ENCODE measurements at regions not wholly inside any gene's neighbourhood (a gene's known extent, or its start where the extent isn't known, plus 50 kb on each side); places are given as distances from the start of the nearest gene placed in this dataset.

DNA sequence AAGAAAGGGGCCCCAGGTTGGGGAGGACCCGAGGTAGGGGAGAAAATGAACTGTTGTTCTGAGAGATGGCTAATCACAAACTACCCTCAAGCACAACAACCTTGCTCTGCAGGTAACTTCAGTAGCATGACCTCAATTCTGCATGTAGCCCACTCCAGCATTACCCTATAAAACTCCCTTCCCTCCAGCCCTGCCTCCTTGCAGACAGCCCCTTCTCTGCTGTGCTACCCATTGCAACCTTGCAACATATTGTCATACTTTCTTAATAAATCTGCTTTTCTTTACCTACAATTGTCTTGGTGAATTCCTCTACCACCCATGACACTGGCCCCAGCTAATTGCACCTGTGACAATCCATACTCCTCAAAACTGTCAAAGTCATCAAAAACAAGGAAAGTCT, 428.9 kb downstream of the MATN1 start:
- Histone ChIP-seq H3K4me3 (ENCODE audit: low read length in 2 of 2) (no peak overlapping the region), H3K9me3 (ENCODE audit: control insufficient read depth in 2 of 2, insufficient read depth in 1 of 2, low read length in 1 of 2) (no peaks in the 10 kb centered on the region), H3K4me1 (ENCODE audit: control insufficient read depth in 2 of 2, insufficient read depth in 2 of 2, low read length in 2 of 2) (no peaks in the 10 kb centered on the region), H3K27me3 (ENCODE audit: control insufficient read depth in 2 of 2, insufficient read depth in 1 of 2, low read length in 1 of 2) (no peaks in the 10 kb centered on the region), H3K36me3 (ENCODE audit: control insufficient read depth in 2 of 2, insufficient read depth in 2 of 2, low read length in 1 of 2) (no peaks in the 10 kb centered on the region), H3K27ac (ENCODE audit: low read depth in 1 of 2, low read length in 1 of 2) (no peak overlapping the region)
- DNase-seq (ENCODE audit: low read depth in 6 of 9, low spot score in 9 of 9) = no peak
- 80% methylated on average over 1 of the region's 1 CpG for WGBS

DNA sequence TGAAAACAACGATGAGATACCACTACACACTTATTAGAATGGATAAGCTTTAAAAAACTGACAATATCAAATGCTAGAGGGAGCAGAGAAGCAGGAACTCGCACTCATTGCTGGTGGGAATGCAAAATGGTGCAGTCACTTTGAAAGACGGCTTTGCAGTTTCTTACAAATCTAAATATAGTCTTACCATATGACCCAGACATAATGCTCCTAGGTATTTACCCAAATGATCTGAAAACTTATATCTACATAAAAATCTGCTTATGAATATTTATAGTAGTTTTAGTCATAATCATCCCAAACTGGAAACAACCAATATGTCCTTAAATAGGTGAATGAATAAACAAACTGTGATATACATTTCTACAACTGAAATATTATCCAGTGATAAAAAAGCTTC, 430.9 kb downstream of the MATN1 start:
- no peak overlapping the region for H3K27ac ChIP-seq (ENCODE audit: low read depth in 1 of 2, low read length in 1 of 2)
- no peaks in the 10 kb centered on the region for H3K36me3 ChIP-seq (ENCODE audit: control insufficient read depth in 2 of 2, insufficient read depth in 2 of 2, low read length in 1 of 2)
- WGBS = 85% methylated on average over 3 of the region's 3 CpGs
- H3K4me3 ChIP-seq (ENCODE audit: low read length in 2 of 2) = no peak overlapping the region
- DNase-seq (ENCODE audit: low read depth in 6 of 9, low spot score in 9 of 9) = no peak
- H3K9me3 ChIP-seq (ENCODE audit: control insufficient read depth in 2 of 2, insufficient read depth in 1 of 2, low read length in 1 of 2) = no peaks in the 10 kb centered on the region
- no peaks in the 10 kb centered on the region for H3K4me1 ChIP-seq (ENCODE audit: control insufficient read depth in 2 of 2, insufficient read depth in 2 of 2, low read length in 2 of 2)
- H3K27me3 ChIP-seq (ENCODE audit: control insufficient read depth in 2 of 2, insufficient read depth in 1 of 2, low read length in 1 of 2) = no peaks in the 10 kb centered on the region

DNA sequence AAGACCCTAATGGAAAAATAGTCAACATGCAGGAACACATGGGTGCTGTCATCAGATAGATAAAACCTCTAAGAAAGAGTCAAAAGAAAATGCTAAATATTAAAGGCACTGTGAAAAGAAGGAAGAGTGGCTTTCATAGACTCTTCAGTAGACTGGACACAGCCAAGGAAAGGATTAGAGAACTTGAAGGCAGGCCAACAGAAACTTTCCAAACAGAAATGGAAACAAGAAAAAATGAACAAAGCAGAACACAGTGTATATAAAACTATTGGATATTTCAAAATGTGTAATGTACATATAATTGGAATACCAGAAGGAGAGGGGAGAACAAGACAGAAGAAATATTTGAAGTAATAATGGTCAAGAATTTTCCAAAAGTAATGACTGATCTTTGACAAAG, 431.9 kb downstream of the MATN1 start:
- Histone ChIP-seq H3K36me3 (ENCODE audit: control insufficient read depth in 2 of 2, insufficient read depth in 2 of 2, low read length in 1 of 2) (no peaks in the 10 kb centered on the region), H3K27ac (ENCODE audit: low read depth in 1 of 2, low read length in 1 of 2) (no peak overlapping the region), H3K4me1 (ENCODE audit: control insufficient read depth in 2 of 2, insufficient read depth in 2 of 2, low read length in 2 of 2) (no peaks in the 10 kb centered on the region), H3K4me3 (ENCODE audit: low read length in 2 of 2) (no peak overlapping the region), H3K9me3 (ENCODE audit: control insufficient read depth in 2 of 2, insufficient read depth in 1 of 2, low read length in 1 of 2) (no peaks in the 10 kb centered on the region), H3K27me3 (ENCODE audit: control insufficient read depth in 2 of 2, insufficient read depth in 1 of 2, low read length in 1 of 2) (no peaks in the 10 kb centered on the region)
- DNase-seq (ENCODE audit: low read depth in 6 of 9, low spot score in 9 of 9) = no peak

DNA sequence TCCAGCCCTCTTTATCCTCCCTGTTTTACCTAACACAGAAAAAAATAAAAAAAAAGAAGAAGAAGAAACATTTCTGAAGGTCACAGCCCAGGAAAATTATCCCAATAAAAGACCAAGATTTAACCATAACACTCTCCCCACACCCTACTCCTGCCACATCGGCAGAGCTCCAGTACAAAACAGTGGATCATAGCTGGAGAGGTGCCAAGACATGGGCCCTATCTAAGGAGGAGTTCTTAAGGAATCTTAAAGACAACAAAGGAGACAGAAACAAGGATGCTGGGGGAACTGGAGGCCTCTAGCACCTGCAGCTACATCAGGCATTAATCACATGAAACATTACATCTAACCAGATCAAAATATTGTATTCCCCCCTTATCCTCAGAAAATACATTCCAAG, 432.8 kb downstream of the MATN1 start:
- H3K4me1 ChIP-seq (ENCODE audit: control insufficient read depth in 2 of 2, insufficient read depth in 2 of 2, low read length in 2 of 2) = no peaks in the 10 kb centered on the region
- DNase-seq (ENCODE audit: low read depth in 6 of 9, low spot score in 9 of 9) = no peak
- H3K9me3 ChIP-seq (ENCODE audit: control insufficient read depth in 2 of 2, insufficient read depth in 1 of 2, low read length in 1 of 2) = no peaks in the 10 kb centered on the region
- no peak overlapping the region for H3K27ac ChIP-seq (ENCODE audit: low read depth in 1 of 2, low read length in 1 of 2)
- H3K4me3 ChIP-seq (ENCODE audit: low read length in 2 of 2) = no peak overlapping the region
- H3K27me3 ChIP-seq (ENCODE audit: control insufficient read depth in 2 of 2, insufficient read depth in 1 of 2, low read length in 1 of 2) = no peaks in the 10 kb centered on the region
- no peaks in the 10 kb centered on the region for H3K36me3 ChIP-seq (ENCODE audit: control insufficient read depth in 2 of 2, insufficient read depth in 2 of 2, low read length in 1 of 2)
- 70% methylated on average over 1 of the region's 1 CpG for WGBS

DNA sequence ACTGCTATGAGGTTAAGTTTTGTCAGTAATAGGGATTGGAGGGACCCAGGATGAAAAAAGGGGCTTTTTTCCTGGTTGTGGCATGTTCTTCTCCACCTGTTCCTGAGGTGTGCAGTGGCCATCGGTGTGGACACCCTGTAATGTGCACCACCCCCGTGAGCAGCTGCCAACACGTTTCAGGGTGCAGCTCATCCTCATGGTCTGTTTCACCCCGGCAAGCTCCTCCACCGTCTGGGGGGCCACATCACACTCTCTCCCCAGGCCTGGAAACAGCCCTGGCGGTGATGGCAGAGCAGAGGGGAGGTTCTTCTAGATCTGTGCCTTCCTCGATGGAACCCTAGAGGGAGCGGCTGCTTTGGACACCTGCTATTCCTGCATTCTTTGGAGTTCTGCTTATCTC, 435.4 kb downstream of the MATN1 start:
- WGBS = 94% methylated on average over 8 of the region's 8 CpGs
- H3K27ac ChIP-seq (ENCODE audit: low read depth in 1 of 2, low read length in 1 of 2) = no peak overlapping the region
- no peak overlapping the region for H3K4me3 ChIP-seq (ENCODE audit: low read length in 2 of 2)
- no peak for DNase-seq (ENCODE audit: low read depth in 6 of 9, low spot score in 9 of 9)
- H3K27me3 ChIP-seq (ENCODE audit: control insufficient read depth in 2 of 2, insufficient read depth in 1 of 2, low read length in 1 of 2) = no peaks in the 10 kb centered on the region
- H3K36me3 ChIP-seq (ENCODE audit: control insufficient read depth in 2 of 2, insufficient read depth in 2 of 2, low read length in 1 of 2) = no peaks in the 10 kb centered on the region
- H3K9me3 ChIP-seq (ENCODE audit: control insufficient read depth in 2 of 2, insufficient read depth in 1 of 2, low read length in 1 of 2) = no peaks in the 10 kb centered on the region
- H3K4me1 ChIP-seq (ENCODE audit: control insufficient read depth in 2 of 2, insufficient read depth in 2 of 2, low read length in 2 of 2) = no peaks in the 10 kb centered on the region

DNA sequence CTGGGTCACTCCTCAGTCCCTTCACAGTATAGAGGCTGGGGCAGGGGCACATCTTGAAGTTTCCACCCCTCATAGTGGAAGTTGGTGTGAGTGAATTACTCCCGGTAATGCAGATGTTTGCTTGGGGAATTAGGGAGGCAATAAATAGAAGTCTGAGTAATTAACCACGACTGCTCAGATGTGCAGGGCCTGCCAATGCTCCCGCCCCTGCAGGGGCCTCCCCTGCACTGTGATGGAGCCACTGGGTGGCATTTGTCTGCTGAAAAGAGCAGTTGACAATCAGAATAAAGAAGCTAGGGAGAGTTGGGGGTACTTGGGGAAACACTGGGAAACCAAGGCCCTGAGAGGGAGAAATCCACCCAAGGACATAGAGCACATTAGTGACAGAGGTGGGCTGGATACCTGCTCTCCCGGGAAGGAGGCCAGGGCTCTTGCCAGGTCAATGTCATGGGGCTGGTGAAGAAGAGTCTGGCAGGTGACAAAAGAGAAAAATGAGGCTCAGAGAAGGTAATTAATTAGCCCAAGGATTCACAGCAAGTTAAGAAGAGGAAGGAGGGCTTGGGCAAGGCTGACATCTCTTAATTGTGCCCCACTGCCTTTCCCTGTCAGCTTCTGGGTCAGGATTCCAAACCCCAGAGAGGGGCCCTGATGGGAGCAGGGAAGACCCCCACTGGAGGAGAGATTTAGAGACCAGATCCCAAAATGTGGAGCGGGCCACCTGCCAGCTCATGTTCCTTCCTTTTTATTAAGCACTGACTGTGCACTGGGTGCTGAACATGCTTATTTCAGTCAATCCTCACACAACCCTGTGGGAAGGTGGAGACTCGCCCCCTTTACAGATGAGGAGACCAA, 436.2 kb downstream of the MATN1 start:
- Histone ChIP-seq H3K9me3 (ENCODE audit: control insufficient read depth in 2 of 2, insufficient read depth in 1 of 2, low read length in 1 of 2) (no peaks in the 10 kb centered on the region), H3K4me3 (ENCODE audit: low read length in 2 of 2) (no peak overlapping the region), H3K36me3 (ENCODE audit: control insufficient read depth in 2 of 2, insufficient read depth in 2 of 2, low read length in 1 of 2) (no peaks in the 10 kb centered on the region), H3K27me3 (ENCODE audit: control insufficient read depth in 2 of 2, insufficient read depth in 1 of 2, low read length in 1 of 2) (no peaks in the 10 kb centered on the region), H3K27ac (ENCODE audit: low read depth in 1 of 2, low read length in 1 of 2) (no peak overlapping the region), H3K4me1 (ENCODE audit: control insufficient read depth in 2 of 2, insufficient read depth in 2 of 2, low read length in 2 of 2) (no peaks in the 10 kb centered on the region)
- DNase-seq (ENCODE audit: low read depth in 6 of 9, low spot score in 9 of 9) = no peak
- WGBS = 73% methylated on average over 6 of the region's 6 CpGs

DNA sequence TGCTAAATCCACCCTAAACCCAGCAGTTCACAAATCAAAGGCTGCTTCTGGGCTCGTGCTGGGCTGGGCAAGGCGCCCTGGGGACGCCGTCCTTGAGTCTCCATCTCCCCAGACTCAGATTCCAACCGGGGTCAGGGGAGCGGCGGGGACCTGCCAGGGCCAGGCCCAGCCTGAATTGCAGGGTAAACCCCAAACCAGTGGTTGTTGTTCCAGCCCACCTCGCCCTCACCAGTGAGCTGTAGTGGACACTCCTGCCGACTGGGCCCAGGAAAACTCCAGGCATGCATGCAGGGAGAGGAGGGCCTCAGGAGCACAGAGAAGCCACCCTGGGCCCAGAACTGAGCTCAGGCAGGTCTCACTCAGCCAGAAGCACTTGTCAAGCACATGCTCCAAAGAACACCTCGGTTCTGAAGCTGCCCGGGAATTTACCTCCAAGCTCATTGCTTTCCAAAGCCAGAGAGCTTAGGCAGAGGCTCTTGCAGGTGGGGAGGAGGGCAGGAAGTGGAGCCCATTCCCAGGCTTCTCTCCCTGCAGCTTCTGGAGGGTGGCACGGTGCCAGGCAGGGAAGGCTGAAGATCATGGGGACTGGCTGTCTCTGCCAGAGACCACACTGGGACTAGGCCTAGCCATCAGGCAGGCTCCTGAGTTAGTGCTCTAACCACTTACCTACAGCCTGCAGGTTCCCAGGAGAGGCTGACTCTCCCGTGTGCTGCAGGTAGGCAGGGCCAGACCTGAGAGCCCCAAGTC, 437.0 kb downstream of the MATN1 start:
- Histone ChIP-seq H3K36me3 (ENCODE audit: control insufficient read depth in 2 of 2, insufficient read depth in 2 of 2, low read length in 1 of 2) (no peaks in the 10 kb centered on the region), H3K27me3 (ENCODE audit: control insufficient read depth in 2 of 2, insufficient read depth in 1 of 2, low read length in 1 of 2) (no peaks in the 10 kb centered on the region), H3K9me3 (ENCODE audit: control insufficient read depth in 2 of 2, insufficient read depth in 1 of 2, low read length in 1 of 2) (no peaks in the 10 kb centered on the region), H3K27ac (ENCODE audit: low read depth in 1 of 2, low read length in 1 of 2) (no peak overlapping the region), H3K4me3 (ENCODE audit: low read length in 2 of 2) (no peak overlapping the region), H3K4me1 (ENCODE audit: control insufficient read depth in 2 of 2, insufficient read depth in 2 of 2, low read length in 2 of 2) (no peaks in the 10 kb centered on the region)
- WGBS = 90% methylated on average over 13 of the region's 13 CpGs
- DNase-seq (ENCODE audit: low read depth in 6 of 9, low spot score in 9 of 9) = no peak

DNA sequence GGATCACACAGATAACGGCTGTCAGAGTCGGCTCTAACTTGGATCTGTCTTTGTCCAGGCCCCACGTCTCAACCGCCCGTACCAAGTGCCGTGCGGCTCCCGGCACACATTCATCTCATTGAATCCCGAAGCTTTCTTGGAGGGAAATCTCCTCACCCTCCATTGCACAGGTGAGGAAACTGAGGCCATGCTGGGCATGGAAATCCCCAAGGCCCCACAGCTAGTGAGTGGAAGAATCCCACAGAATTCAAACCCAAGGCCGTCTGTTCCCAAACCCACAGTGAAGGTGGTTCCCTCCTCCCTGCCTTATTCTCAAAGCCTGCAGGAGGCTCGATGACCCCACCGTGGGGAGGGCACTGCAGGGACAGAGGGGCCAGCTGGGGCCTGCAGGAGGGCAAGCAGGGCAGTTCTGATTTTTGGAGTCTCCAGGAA, 437.9 kb downstream of the MATN1 start:
- Histone ChIP-seq H3K9me3 (ENCODE audit: control insufficient read depth in 2 of 2, insufficient read depth in 1 of 2, low read length in 1 of 2) (no peaks in the 10 kb centered on the region), H3K36me3 (ENCODE audit: control insufficient read depth in 2 of 2, insufficient read depth in 2 of 2, low read length in 1 of 2) (no peaks in the 10 kb centered on the region), H3K4me3 (ENCODE audit: low read length in 2 of 2) (no peak overlapping the region), H3K27me3 (ENCODE audit: control insufficient read depth in 2 of 2, insufficient read depth in 1 of 2, low read length in 1 of 2) (no peaks in the 10 kb centered on the region), H3K4me1 (ENCODE audit: control insufficient read depth in 2 of 2, insufficient read depth in 2 of 2, low read length in 2 of 2) (no peaks in the 10 kb centered on the region), H3K27ac (ENCODE audit: low read depth in 1 of 2, low read length in 1 of 2) (no peak overlapping the region)
- no peak for DNase-seq (ENCODE audit: low read depth in 6 of 9, low spot score in 9 of 9)
- 92% methylated on average over 12 of the region's 12 CpGs for WGBS

DNA sequence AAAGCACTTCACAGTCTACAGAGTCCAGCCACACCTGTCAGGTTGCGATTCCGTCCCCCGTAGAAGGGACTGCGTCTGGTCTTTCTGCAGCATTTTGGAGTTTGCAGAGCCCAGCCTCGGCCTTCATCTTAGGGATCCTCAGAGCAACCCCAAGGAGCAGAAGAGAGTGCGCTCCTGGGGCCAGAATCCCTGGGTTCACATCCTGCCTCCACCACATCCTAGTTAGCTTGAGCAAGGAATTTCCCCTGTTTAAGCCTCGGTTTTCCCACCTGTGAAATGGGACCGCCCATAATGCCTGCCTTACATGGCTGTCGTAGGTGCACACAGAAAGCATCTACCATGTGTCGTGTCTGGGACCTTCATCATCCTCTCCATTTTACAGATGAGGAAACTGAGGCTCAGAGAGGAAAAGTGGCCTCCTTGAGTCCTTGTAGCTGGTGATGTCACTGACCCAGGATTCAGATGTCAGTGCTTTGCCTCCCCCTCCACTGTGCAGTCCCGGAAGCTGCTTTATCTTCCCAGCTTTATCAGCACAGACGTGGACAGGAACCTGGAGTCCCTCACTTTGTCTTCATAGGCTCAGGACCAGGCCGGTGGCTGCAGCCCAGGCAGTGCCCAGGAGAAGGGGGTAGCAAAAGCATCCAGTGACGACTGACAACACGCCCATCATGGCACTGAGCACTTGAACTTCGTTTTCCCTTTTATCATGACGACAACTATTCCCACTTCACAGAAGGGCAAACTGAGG, 438.5 kb downstream of the MATN1 start:
- WGBS = 94% methylated on average over 17 of the region's 17 CpGs
- Histone ChIP-seq H3K4me3 (ENCODE audit: low read length in 2 of 2) (no peak overlapping the region), H3K4me1 (ENCODE audit: control insufficient read depth in 2 of 2, insufficient read depth in 2 of 2, low read length in 2 of 2) (no peaks in the 10 kb centered on the region), H3K27me3 (ENCODE audit: control insufficient read depth in 2 of 2, insufficient read depth in 1 of 2, low read length in 1 of 2) (no peaks in the 10 kb centered on the region), H3K36me3 (ENCODE audit: control insufficient read depth in 2 of 2, insufficient read depth in 2 of 2, low read length in 1 of 2) (no peaks in the 10 kb centered on the region), H3K9me3 (ENCODE audit: control insufficient read depth in 2 of 2, insufficient read depth in 1 of 2, low read length in 1 of 2) (no peaks in the 10 kb centered on the region), H3K27ac (ENCODE audit: low read depth in 1 of 2, low read length in 1 of 2) (no peak overlapping the region)
- DNase-seq (ENCODE audit: low read depth in 6 of 9, low spot score in 9 of 9) = no peak
